Retinal pigment epithelial cell (primary cell): ENCODE measurements at regions not wholly inside any gene's neighbourhood (a gene's known extent, or its start where the extent isn't known, plus 50 kb on each side); places are given as distances from the start of the nearest gene placed in this dataset.

Experiments used
- DNase-seq: peaks from one replicate; pipeline ENCODE4 v3.0.0-alpha.2; 2010; ENCODE audit warnings: low read depth
- H3K4me3 ChIP-seq: 2 replicates; pipeline ENCODE4 v1.5.1; 2011; ENCODE audit warnings: mild to moderate bottlenecking, low read length, control low read depth, moderate library complexity
- TF ChIP-seq, protein P1 (sequence below): conservative IDR thresholded peaks from 2 replicates; pipeline ENCODE4 v1.5.1; 2011; ENCODE audit warnings: low read depth, low read length, control low read depth, inconsistent platforms

DNA sequence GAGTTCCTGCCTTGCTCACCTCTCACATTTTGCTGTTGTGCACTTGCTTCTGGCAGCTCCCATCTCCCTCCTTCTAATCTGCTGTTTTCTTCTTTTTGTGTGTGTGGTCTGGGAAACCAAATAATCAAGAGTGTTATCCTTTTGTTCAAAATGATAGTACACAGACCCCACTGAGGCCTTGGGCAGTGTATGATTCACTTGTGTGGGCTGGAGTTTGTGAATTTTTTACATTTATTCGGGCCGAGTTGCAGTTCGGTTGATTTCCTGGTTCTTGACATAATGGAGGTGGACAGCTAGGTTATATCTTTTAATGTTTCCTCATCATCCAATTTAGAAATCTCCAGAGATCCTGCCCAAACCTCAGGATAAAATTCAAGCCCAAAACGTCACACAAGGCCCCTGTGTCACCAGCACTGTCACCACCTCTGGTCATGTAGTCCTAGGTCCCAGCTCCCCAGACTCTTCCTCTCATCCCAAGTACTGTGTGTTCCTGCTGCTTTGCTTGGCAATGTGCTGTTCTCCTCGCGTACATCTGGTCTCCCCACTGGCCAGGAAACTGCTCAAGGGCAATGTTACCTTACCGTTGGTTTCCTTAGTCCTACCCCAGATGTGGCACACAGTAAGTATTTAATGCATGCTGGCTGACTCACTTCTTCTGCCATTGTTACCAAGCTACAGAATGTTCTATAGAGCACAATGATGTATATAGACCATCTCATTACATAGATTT, 55.7 kb upstream of the PHACTR2 start:
- H3K4me3 ChIP-seq: no peak overlapping the region
- DNase-seq: no peak
- TF ChIP-seq, protein P1, sequence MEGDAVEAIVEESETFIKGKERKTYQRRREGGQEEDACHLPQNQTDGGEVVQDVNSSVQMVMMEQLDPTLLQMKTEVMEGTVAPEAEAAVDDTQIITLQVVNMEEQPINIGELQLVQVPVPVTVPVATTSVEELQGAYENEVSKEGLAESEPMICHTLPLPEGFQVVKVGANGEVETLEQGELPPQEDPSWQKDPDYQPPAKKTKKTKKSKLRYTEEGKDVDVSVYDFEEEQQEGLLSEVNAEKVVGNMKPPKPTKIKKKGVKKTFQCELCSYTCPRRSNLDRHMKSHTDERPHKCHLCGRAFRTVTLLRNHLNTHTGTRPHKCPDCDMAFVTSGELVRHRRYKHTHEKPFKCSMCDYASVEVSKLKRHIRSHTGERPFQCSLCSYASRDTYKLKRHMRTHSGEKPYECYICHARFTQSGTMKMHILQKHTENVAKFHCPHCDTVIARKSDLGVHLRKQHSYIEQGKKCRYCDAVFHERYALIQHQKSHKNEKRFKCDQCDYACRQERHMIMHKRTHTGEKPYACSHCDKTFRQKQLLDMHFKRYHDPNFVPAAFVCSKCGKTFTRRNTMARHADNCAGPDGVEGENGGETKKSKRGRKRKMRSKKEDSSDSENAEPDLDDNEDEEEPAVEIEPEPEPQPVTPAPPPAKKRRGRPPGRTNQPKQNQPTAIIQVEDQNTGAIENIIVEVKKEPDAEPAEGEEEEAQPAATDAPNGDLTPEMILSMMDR: no peak

DNA sequence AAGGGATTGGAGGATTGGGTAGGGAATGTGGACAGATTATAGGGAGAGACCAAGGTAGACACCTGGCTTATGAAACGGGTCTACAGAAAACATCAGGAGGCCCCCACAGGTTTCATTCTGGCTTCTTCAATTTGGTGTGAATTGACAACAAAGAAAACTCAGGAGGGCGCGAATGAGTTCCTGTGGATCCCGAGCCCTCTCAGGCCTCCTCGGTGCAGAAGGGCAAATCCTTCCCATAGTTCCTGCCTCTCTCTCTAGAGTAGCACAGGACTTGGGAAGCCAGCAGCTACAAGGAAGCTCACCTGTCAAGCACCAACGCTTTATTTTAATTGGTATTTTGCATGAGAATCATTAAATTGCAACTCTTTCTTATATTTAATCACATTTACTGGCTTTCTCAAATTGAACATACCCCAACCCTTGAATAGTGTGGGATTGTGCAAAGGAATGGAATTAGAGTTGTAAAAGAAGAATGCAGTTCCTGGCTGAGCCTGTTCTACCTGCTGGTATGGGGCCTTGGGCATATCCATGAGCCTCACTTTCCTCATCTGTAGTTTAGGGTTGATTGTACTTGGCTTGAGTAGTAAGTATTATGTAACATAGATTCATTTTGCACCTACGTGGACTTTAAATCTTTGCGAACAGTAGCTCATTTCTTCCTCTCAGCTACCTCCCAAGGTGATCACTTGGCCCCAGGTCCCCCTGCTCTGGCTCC, 56.4 kb upstream of the PHACTR2 start:
- H3K4me3 ChIP-seq: no peak overlapping the region
- TF ChIP-seq, protein P1: no peak
- DNase-seq: no peak

DNA sequence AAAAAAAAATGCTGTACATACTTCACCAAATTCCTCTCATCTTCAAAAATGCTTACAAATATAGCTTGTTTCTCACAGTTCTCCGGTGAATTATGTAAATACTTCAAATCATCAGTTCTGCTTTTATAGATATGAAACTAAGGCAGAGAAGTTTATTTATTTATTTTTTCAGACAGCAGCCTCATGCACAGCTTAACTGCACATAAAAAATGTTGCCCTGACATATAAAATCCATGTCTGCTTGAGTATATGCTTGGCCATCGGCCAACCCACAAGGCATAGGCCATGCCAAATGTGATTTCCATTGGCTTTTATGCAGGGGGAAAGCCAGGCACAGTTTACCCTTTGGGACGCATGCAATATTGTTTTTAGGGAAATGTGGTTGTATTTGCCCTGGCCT, 57.3 kb upstream of the PHACTR2 start:
- peak; percentile 39 for DNase-seq
- TF ChIP-seq, protein P1: no peak

DNA sequence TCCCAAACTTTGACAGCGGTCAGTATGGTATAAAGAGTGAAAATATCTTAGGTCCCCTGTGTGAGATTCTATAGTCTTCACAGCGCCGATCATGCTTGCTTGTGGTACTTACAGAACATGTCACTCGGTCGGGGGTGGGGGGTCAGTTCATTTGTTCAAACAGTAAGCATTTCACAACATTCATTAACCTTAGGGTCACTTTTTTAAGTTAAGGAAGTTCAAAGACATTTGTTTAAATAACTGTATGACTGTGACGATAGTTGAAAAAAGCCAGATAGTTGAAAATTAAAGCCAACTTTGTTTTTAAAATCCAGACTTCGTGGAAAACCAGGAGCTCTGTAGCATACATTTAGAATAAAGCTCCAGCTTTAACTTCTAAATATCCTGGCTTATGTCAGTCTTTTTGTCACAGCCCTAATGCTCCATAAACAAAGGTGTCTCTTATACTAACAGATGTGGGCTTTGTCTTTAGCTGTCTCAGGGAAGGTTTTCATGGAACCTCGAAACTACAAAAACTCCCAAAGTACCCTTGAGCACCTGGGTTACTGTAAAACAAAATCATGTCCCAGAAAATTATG, 57.9 kb upstream of the PHACTR2 start:
- TF ChIP-seq, protein P1: no peak
- no peak overlapping the region for H3K4me3 ChIP-seq
- no peak for DNase-seq

More for the DNA sequence above, 57.3 kb upstream of the PHACTR2 start:
- no peak overlapping the region for H3K4me3 ChIP-seq

DNA sequence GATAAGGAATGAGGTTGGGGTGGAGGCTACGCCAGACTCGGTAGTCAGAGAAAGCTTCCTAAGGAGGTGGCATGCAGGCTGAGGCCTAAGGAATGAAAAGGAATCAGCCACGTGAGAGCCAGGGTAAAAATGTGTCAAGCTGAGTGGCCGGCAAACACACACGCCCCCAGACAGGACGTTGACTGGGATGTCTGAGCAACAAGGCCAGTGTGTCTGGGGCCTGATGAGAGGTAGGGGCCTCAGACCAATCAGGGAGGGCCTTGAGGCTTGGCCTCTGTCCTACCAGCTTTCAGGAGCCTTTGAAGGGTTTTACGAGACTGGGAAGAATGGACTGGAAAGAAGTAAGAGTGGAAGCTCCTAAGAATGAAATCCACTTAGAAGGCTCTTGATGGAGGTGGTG, 61.0 kb upstream of the PHACTR2 start:
- H3K4me3 ChIP-seq: no peak overlapping the region
- DNase-seq: no peak
- TF ChIP-seq, protein P1: no peak

DNA sequence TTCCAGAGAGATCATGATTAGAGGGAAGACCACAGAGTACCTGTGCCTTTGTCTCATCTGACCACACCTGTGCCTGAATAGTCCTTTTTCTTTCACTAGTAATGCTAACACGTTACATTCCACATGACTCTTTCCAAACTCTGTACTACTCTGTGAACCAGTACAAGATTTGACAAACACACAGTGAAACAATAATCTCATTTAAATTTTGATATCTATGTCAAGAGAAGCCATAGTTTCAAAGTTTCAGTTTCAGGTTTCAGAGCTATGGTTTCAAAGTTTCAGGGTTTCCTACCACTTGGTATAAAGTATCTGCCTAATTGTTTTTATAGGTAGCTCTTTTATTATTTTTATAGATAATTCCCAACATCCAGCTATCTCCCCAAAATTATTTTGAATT, 62.0 kb upstream of the PHACTR2 start:
- TF ChIP-seq, protein P1: no peak
- DNase-seq: no peak
- H3K4me3 ChIP-seq: no peak overlapping the region

DNA sequence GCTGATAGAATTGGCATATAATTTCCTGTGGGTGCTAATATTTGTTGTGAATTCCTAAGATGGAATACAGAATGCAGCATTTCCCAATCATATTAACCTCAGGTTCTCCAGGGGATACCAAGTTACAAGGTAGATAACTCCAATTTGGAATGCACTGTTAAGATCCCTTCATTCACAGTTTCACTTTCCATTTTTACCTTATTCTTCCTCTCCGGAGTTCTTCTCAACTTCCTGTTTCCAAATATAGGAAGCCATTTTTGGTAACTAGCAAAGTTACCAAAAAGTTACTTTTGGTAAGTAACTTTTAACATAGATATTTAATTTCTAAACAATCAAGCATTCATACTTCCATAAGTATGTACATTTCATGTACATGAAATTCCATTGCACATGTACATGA, 63.5 kb upstream of the PHACTR2 start:
- H3K4me3 ChIP-seq: no peak overlapping the region
- TF ChIP-seq, protein P1: no peak
- no peak for DNase-seq
